H9 (cell line): ENCODE measurements at regions not wholly inside any gene's neighbourhood (a gene's known extent, or its start where the extent isn't known, plus 50 kb on each side); places are given as distances from the start of the nearest gene placed in this dataset.
A peak's percentile ranks its signal among the peaks of the same experiment; 100 is the strongest.

Experiments used
- DNase-seq: peaks from one replicate; pipeline ENCODE4 v3.0.0-alpha.2; 2017
- H2AFZ ChIP-seq: one replicate; pipeline ENCODE4 v1.6.1; 2013; ENCODE audit warnings: mild to moderate bottlenecking, low read length, control low read depth, moderate library complexity
- H2AK5ac ChIP-seq: 2 replicates; pipeline ENCODE4 v1.6.1; 2013; ENCODE audit warnings: low read length, control low read depth, mixed read lengths; ENCODE audit not compliant: insufficient read length
- H2BK120ac ChIP-seq: one replicate; pipeline ENCODE4 v1.6.1; 2013; ENCODE audit warnings: low read depth, mild to moderate bottlenecking, low read length, control low read depth, inconsistent platforms; ENCODE audit not compliant: poor library complexity, severe bottlenecking
- H2BK12ac ChIP-seq: 2 replicates; pipeline ENCODE4 v1.6.1; 2013; ENCODE audit warnings: low read length, control low read depth, mixed read lengths, low read depth; ENCODE audit not compliant: insufficient read length
- H2BK15ac ChIP-seq: 2 replicates; pipeline ENCODE4 v1.6.1; 2013; ENCODE audit warnings: low read depth, low read length, control low read depth
- H2BK20ac ChIP-seq: one replicate; pipeline ENCODE4 v1.6.1; 2013; ENCODE audit warnings: low read depth, mild to moderate bottlenecking, low read length, control low read depth, inconsistent platforms; ENCODE audit not compliant: poor library complexity, severe bottlenecking
- H2BK5ac ChIP-seq: 2 replicates; pipeline ENCODE4 v1.6.1; 2013; ENCODE audit warnings: low read length, control low read depth, mixed read lengths; ENCODE audit not compliant: insufficient read length
- H3K14ac ChIP-seq: 2 replicates; pipeline ENCODE4 v1.6.1; 2013; ENCODE audit warnings: low read length, control low read depth; ENCODE audit not compliant: insufficient read depth
- H3K18ac ChIP-seq: 2 replicates; pipeline ENCODE4 v1.6.1; 2013; ENCODE audit warnings: low read depth, mild to moderate bottlenecking, mixed read lengths, low read length, control low read depth; ENCODE audit not compliant: insufficient read length
- H3K23ac ChIP-seq: 2 replicates; pipeline ENCODE4 v1.6.1; 2013; ENCODE audit warnings: low read length, control low read depth, mixed read lengths, low read depth; ENCODE audit not compliant: insufficient read length
- H3K23me2 ChIP-seq: 2 replicates; pipeline ENCODE4 v1.6.1; 2013; ENCODE audit warnings: low read depth, mild to moderate bottlenecking, mixed read lengths, low read length, control low read depth; ENCODE audit not compliant: insufficient read length, poor library complexity, severe bottlenecking
- H3K27ac ChIP-seq: 2 replicates; pipeline ENCODE4 v1.5.1; 2013; ENCODE audit warnings: low read length, control low read depth, mixed read lengths, low read depth; ENCODE audit not compliant: insufficient read length
- H3K27me3 ChIP-seq: 2 replicates; pipeline ENCODE4 v1.6.1; 2013; ENCODE audit warnings: low read length, control low read depth, inconsistent platforms; ENCODE audit not compliant: insufficient read depth
- H3K4ac ChIP-seq: 2 replicates; pipeline ENCODE4 v1.6.1; 2013; ENCODE audit warnings: low read depth, mild to moderate bottlenecking, control low read depth, inconsistent platforms, low read length, moderate library complexity
- H3K4me1 ChIP-seq: 2 replicates; pipeline ENCODE4 v1.6.1; 2013; ENCODE audit warnings: low read length, control low read depth, inconsistent platforms; ENCODE audit not compliant: insufficient read depth
- H3K4me2 ChIP-seq: 2 replicates; pipeline ENCODE4 v1.6.1; 2013; ENCODE audit warnings: low read length, control low read depth, mixed read lengths; ENCODE audit not compliant: insufficient read length, insufficient read depth
- H3K56ac ChIP-seq: 2 replicates; pipeline ENCODE4 v1.6.1; 2013; ENCODE audit warnings: low read depth, mild to moderate bottlenecking, mixed read lengths, low read length, control low read depth; ENCODE audit not compliant: insufficient read length
- H3K79me1 ChIP-seq: 2 replicates; pipeline ENCODE4 v1.6.1; 2013; ENCODE audit warnings: low read depth, mild to moderate bottlenecking, moderate library complexity, low read length, control low read depth, inconsistent platforms; ENCODE audit not compliant: insufficient read depth, poor library complexity, severe bottlenecking
- H3K79me2 ChIP-seq: 2 replicates; pipeline ENCODE4 v1.6.1; 2013; ENCODE audit warnings: low read length, control low read depth, inconsistent platforms; ENCODE audit not compliant: insufficient read depth
- H3K9ac ChIP-seq: 2 replicates; pipeline ENCODE4 v1.6.1; 2013; ENCODE audit warnings: low read length, control low read depth, mixed read lengths; ENCODE audit not compliant: insufficient read length; ENCODE audit errors: extremely low read depth
- H3K9me3 ChIP-seq: one replicate; pipeline ENCODE4 v1.6.1; 2013; ENCODE audit warnings: low read depth, low read length, inconsistent platforms; ENCODE audit not compliant: control insufficient read depth
- H3T11ph ChIP-seq: one replicate; pipeline ENCODE4 v1.6.1; 2013; ENCODE audit warnings: mild to moderate bottlenecking, low read length, control low read depth, inconsistent platforms
- H4K20me1 ChIP-seq: one replicate; pipeline ENCODE4 v1.6.1; 2013; ENCODE audit not compliant: control insufficient read depth, insufficient read length, insufficient read depth
- H4K5ac ChIP-seq: 2 replicates; pipeline ENCODE4 v1.6.1; 2013; ENCODE audit warnings: low read depth, mild to moderate bottlenecking, mixed read lengths, low read length, control low read depth; ENCODE audit not compliant: insufficient read length
- H4K8ac ChIP-seq: replicated peaks from 2 replicates; pipeline ENCODE4 v1.6.1; 2013; ENCODE audit warnings: low read length, control low read depth, mixed read lengths, low read depth; ENCODE audit not compliant: insufficient read length
- H4K91ac ChIP-seq: 2 replicates; pipeline ENCODE4 v1.6.1; 2013; ENCODE audit warnings: low read depth, mild to moderate bottlenecking, moderate library complexity, mixed read lengths, low read length, control low read depth; ENCODE audit not compliant: insufficient read length
- H3K27ac Mint-ChIP-seq, 3 experiments: 2 replicates in 2 of 3; 3 replicates in 1 of 3; pipeline ENCODE4 v1.8.0; 2020 to 2021; ENCODE audit warnings: mixed read lengths in 3 of 3, mild to moderate bottlenecking in 1 of 3, moderate library complexity in 1 of 3
- H3K27me3 Mint-ChIP-seq: 2 replicates; pipeline ENCODE4 v1.8.0; 2021; ENCODE audit warnings: low read depth, mild to moderate bottlenecking, moderate library complexity, mixed read lengths
- H3K36me3 Mint-ChIP-seq, 3 experiments: 2 replicates in 2 of 3; 3 replicates in 1 of 3; pipeline ENCODE4 v1.8.0; 2020 to 2021; ENCODE audit warnings: low read depth in 3 of 3, mixed read lengths in 3 of 3; ENCODE audit not compliant: insufficient read depth in 1 of 3
- H3K4me1 Mint-ChIP-seq, 2 experiments: 2 replicates each; pipeline ENCODE4 v1.8.0; 2020; ENCODE audit warnings: mixed read lengths in 2 of 2
- H3K4me3 Mint-ChIP-seq, 2 experiments: 2 replicates in 1 of 2; 3 replicates in 1 of 2; pipeline ENCODE4 v1.8.0; 2020 to 2021; ENCODE audit warnings: mild to moderate bottlenecking in 2 of 2, mixed read lengths in 2 of 2, moderate library complexity in 1 of 2
- H3K9me3 Mint-ChIP-seq, 2 experiments: 2 replicates in 1 of 2; 3 replicates in 1 of 2; pipeline ENCODE4 v1.8.0; 2020; ENCODE audit warnings: mild to moderate bottlenecking in 2 of 2, mixed read lengths in 2 of 2, moderate library complexity in 1 of 2
- WGBS: extraction: QIAGEN DNeasy Blood & Tissue Kit; methylation state at CpG from one replicate; pipeline ENCODE4 v1.1.7; 2013; ENCODE audit warnings: missing lambda C conversion rate, low lambda C conversion rate, mixed read lengths; ENCODE audit not compliant: insufficient read length; ENCODE audit errors: extremely low coverage; 5-methylcytosine and 5-hydroxymethylcytosine counted together
- TF ChIP-seq, protein P1 (sequence below): fragments of 200-600 bp; sonication (generic); conservative IDR thresholded peaks from 3 replicates; pipeline ENCODE4 v1.8.0; 2021; ENCODE audit warnings: antibody characterized with exemption, mild to moderate bottlenecking

DNA sequence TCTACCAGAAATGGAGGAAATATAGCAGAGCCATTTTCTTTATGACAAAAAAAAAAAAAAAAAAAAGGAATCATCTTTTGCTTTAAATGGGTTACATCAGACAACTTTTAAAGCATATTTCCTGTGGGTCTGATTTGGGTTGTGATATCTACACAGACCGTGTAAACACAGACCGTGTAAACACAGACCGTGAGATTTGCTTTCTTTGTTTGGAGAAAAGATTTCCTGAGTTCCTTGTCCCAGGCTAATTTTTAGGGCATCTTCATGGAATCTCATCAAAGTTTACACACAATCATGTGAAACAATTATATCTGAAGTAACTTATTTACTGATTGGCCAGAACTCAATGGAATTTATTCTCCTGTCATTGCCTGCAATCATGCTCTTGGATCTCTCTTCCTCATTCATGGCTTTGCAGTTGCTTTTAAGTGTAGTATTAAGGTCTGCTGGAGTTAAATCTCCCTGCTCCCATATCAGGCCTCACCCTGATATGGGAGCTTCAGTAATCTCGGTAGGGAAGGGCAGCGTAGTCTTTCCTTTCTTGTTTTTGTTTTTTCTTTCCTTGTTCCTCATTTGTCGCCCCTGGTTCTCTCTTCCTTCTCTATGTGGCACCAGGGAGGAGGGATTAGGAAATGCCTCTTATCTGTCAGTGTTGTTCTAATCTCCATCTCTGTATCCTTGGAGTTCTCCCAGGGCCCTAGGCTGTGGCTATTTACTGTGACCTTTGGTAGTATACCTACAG is 248.6 kb upstream of the JADE1 start:
- Histone ChIP-seq H3K23me2 (no peaks in the 10 kb centered on the region), H3K9ac (no peak overlapping the region), H3K9me3 (no peaks in the 10 kb centered on the region), H3T11ph (no peak overlapping the region), H3K27me3 (no peaks in the 10 kb centered on the region), H3K79me1 (no peaks in the 10 kb centered on the region), H3K4me1 (no peaks in the 10 kb centered on the region), H4K20me1 (no peaks in the 10 kb centered on the region), H3K18ac (no peak overlapping the region), H3K79me2 (no peaks in the 10 kb centered on the region), H2BK20ac (no peak overlapping the region), H3K4ac (no peak overlapping the region), H4K8ac (no peak overlapping the region), H3K4me2 (no peak overlapping the region), H2BK12ac (no peak overlapping the region), H2AFZ (no peak overlapping the region), H4K5ac (no peak overlapping the region), H2BK120ac (no peak overlapping the region), H4K91ac (no peak overlapping the region), H3K27ac (no peak overlapping the region), H2AK5ac (no peak overlapping the region), H2BK5ac (no peak overlapping the region), H3K23ac (no peak overlapping the region), H3K14ac (no peak overlapping the region), H2BK15ac (no peak overlapping the region), H3K56ac (no peak overlapping the region)
- H3K4me1 Mint-ChIP-seq: peaks cover 8 to 12% of the 10 kb centered on the region in 2 experiments
- H3K27me3 Mint-ChIP-seq: no peaks in the 10 kb centered on the region
- H3K27ac Mint-ChIP-seq: peak overlapping the region in 1 of 3 experiments; percentile 54; a peak in 2 of 7 replicates
- TF ChIP-seq, protein P1, sequence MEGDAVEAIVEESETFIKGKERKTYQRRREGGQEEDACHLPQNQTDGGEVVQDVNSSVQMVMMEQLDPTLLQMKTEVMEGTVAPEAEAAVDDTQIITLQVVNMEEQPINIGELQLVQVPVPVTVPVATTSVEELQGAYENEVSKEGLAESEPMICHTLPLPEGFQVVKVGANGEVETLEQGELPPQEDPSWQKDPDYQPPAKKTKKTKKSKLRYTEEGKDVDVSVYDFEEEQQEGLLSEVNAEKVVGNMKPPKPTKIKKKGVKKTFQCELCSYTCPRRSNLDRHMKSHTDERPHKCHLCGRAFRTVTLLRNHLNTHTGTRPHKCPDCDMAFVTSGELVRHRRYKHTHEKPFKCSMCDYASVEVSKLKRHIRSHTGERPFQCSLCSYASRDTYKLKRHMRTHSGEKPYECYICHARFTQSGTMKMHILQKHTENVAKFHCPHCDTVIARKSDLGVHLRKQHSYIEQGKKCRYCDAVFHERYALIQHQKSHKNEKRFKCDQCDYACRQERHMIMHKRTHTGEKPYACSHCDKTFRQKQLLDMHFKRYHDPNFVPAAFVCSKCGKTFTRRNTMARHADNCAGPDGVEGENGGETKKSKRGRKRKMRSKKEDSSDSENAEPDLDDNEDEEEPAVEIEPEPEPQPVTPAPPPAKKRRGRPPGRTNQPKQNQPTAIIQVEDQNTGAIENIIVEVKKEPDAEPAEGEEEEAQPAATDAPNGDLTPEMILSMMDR: no peak
- no peak overlapping the region for H3K4me3 Mint-ChIP-seq
- no peaks in the 10 kb centered on the region for H3K9me3 Mint-ChIP-seq
- no peaks in the 10 kb centered on the region; a peak in 1 of 7 replicates for H3K36me3 Mint-ChIP-seq
- no CpG with 5 or more reads among the region's 6 CpGs for WGBS
- DNase-seq: no peak
